ENCODE measurements at regions not wholly inside any gene's neighbourhood (a gene's known extent, or its start where the extent isn't known, plus 50 kb on each side); places are given as distances from the start of the nearest gene placed in this dataset.
"Not testable (repeated sequence)": the region's sequence is repeated elsewhere in the genome, so short reads cannot be mapped to it uniquely, and the experiment has no call there.

DNA sequence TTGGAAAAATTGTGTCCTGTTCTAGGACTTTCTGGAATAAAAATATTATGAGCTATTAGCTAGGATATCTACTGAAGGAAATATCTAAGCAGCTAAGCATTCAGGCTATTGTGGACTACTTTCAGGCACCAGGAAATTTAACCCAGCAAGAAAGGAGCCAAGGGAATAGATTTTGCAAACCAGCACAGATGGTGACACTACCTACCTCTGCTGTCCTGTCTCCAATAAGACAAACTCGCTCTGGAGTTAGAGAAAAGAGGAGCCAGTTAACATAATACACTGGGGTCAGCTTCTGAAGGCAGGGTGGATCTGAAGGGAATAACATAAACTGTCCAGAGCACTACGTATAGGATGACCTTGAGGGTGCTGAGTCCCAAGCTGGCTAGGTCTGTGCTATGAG is 223.7 kb upstream of the PRSS58 start:
- WGBS, 2 donors: 59 to 75% methylated on average over 2 of the region's 2 CpGs
- no peaks in the 10 kb centered on the region for H3K27me3 ChIP-seq (ENCODE audit: control insufficient read depth in 1 of 2, insufficient read depth in 2 of 2, low read length in 2 of 2)
- no peaks in the 10 kb centered on the region for H3K9me3 ChIP-seq (ENCODE audit: control insufficient read depth in 2 of 2, insufficient read depth in 1 of 2, low read depth in 1 of 2, low read length in 1 of 2)
- H3K4me1 ChIP-seq (ENCODE audit: control insufficient read depth in 2 of 2, insufficient read depth in 2 of 2, low read length in 1 of 2): no peaks in the 10 kb centered on the region
- H3K36me3 ChIP-seq (ENCODE audit: control insufficient read depth in 2 of 2, insufficient read depth in 2 of 2, low read length in 1 of 2): no peaks in the 10 kb centered on the region
- H3K4me3 ChIP-seq (ENCODE audit: low read depth in 1 of 2, low read length in 2 of 2): no peak overlapping the region
- no peak overlapping the region for H3K27ac ChIP-seq (ENCODE audit: low read depth in 2 of 2, low read length in 1 of 2)

DNA sequence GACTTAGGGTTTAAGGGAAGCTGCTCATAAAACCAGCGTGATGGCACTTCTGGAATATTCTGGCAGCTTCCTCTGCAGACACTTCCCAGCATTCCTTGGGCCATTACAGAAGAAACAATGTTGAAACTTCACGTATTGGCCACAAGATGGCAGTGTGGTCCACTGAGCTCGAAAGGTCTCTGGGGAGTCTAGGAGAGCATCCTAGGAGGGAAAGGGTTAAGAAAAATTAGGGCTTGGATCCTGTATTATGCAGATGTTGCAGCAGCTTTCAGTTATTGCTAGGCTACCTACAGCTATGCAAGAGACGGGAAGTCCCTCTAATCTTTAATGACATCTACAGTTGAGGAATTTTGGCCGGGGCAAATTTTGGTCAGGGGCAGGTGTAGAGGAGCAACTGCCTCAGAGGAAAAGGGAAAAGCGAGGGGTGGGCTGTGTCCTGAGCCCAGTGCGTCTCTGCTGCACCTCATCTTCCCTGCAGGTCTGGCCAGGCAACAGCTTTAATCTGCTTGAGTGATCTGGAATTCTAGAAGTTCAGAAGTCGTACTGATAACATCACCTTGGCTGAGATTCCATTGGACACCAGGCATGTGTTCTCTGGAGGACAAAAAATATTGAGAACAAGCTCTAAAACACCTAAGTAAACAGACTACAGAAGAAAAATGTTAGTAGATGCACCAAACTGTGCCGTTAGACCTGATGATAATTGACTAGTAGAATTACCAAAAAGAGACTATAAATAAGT is 220.8 kb upstream of the PRSS58 start:
- no peaks in the 10 kb centered on the region for H3K27me3 ChIP-seq (ENCODE audit: control insufficient read depth in 1 of 2, insufficient read depth in 2 of 2, low read length in 2 of 2)
- no peak overlapping the region for H3K4me3 ChIP-seq (ENCODE audit: low read depth in 1 of 2, low read length in 2 of 2)
- H3K36me3 ChIP-seq (ENCODE audit: control insufficient read depth in 2 of 2, insufficient read depth in 2 of 2, low read length in 1 of 2): no peaks in the 10 kb centered on the region
- no peaks in the 10 kb centered on the region for H3K4me1 ChIP-seq (ENCODE audit: control insufficient read depth in 2 of 2, insufficient read depth in 2 of 2, low read length in 1 of 2)
- 34 to 35% methylated on average over 9 of the region's 9 CpGs for WGBS, 2 donors
- H3K27ac ChIP-seq (ENCODE audit: low read depth in 2 of 2, low read length in 1 of 2): no peak overlapping the region
- no peaks in the 10 kb centered on the region for H3K9me3 ChIP-seq (ENCODE audit: control insufficient read depth in 2 of 2, insufficient read depth in 1 of 2, low read depth in 1 of 2, low read length in 1 of 2)

DNA sequence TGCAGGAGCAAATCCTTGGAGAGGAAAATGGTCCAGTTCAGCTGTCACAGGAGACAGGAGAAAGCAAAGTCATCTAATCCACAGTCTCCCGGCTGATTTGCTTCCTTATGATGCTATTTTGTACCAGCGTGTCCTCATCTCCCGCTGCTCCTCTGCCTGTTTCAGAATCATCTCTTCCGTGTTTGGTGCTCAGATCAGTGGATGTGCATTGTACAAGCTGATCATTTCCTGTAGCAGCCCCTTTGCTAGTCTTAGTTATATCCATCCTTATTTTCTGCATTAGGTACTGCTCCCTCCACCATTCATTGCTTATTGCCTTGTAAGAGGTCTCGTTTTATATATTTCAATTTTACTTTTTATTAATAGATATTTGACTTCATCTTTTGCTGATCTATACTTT is 219.9 kb upstream of the PRSS58 start:
- not testable (repeated sequence) for H3K27me3 ChIP-seq (ENCODE audit: control insufficient read depth in 1 of 2, insufficient read depth in 2 of 2, low read length in 2 of 2); H3K27ac ChIP-seq (ENCODE audit: low read depth in 2 of 2, low read length in 1 of 2); H3K9me3 ChIP-seq (ENCODE audit: control insufficient read depth in 2 of 2, insufficient read depth in 1 of 2, low read depth in 1 of 2, low read length in 1 of 2); H3K36me3 ChIP-seq (ENCODE audit: control insufficient read depth in 2 of 2, insufficient read depth in 2 of 2, low read length in 1 of 2); H3K4me3 ChIP-seq (ENCODE audit: low read depth in 1 of 2, low read length in 2 of 2); H3K4me1 ChIP-seq (ENCODE audit: control insufficient read depth in 2 of 2, insufficient read depth in 2 of 2, low read length in 1 of 2)
- 76 to 77% methylated on average over 5 of the region's 5 CpGs for WGBS, 2 donors

DNA sequence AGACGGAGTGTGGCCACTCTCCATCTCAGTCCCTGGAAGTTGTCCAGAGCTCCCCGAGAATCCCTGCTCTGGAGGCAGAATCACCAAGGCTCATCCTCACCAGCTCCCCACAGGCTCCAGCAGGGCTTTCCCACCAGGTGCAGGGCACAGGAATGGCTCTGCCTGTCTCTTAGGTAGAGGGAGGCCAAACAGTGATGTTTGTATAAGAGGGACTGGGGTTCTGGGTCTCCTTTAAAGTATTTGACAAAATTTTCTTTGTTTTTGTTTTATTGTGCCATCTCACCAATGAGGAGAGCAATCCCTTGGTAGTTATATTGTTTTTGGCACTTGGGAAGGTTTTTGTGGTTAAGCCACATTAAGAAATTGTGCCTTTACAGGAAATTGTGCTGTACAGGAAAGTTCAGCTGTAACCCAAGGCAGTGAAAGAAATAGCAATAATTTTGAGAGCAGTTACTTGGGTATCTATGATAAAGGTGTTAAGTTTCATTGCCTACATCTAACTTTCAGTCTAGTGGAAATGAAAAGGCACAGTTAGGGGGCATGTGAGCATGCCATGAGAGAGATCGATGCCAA is 219.3 kb upstream of the PRSS58 start:
- no peak overlapping the region for H3K4me3 ChIP-seq (ENCODE audit: low read depth in 1 of 2, low read length in 2 of 2)
- no peak overlapping the region for H3K27ac ChIP-seq (ENCODE audit: low read depth in 2 of 2, low read length in 1 of 2)
- no peaks in the 10 kb centered on the region for H3K4me1 ChIP-seq (ENCODE audit: control insufficient read depth in 2 of 2, insufficient read depth in 2 of 2, low read length in 1 of 2)
- 70 to 71% methylated on average over 3 of the region's 3 CpGs for WGBS, 2 donors
- no peaks in the 10 kb centered on the region for H3K36me3 ChIP-seq (ENCODE audit: control insufficient read depth in 2 of 2, insufficient read depth in 2 of 2, low read length in 1 of 2)
- no peaks in the 10 kb centered on the region for H3K27me3 ChIP-seq (ENCODE audit: control insufficient read depth in 1 of 2, insufficient read depth in 2 of 2, low read length in 2 of 2)
- no peaks in the 10 kb centered on the region for H3K9me3 ChIP-seq (ENCODE audit: control insufficient read depth in 2 of 2, insufficient read depth in 1 of 2, low read depth in 1 of 2, low read length in 1 of 2)

DNA sequence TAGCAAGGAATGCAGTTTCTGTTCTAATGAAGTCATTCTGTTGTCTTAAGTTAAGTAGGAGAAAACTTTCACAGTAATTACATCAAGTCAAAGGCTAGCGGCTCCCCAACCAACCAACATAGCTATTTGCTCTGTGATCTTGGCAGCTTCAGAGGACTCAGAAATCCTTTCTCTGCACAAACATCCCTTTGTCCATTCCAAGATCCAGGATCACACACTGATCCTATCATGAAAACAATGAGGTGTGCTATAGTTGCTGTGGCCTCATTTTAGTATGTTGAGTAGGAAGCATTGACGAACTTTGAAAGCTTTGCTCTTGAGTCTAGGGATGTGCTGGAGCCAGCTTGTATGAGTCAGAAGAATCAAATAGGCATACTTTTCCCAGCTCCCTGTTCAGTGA is 218.2 kb upstream of the PRSS58 start:
- no peaks in the 10 kb centered on the region for H3K36me3 ChIP-seq (ENCODE audit: control insufficient read depth in 2 of 2, insufficient read depth in 2 of 2, low read length in 1 of 2)

DNA sequence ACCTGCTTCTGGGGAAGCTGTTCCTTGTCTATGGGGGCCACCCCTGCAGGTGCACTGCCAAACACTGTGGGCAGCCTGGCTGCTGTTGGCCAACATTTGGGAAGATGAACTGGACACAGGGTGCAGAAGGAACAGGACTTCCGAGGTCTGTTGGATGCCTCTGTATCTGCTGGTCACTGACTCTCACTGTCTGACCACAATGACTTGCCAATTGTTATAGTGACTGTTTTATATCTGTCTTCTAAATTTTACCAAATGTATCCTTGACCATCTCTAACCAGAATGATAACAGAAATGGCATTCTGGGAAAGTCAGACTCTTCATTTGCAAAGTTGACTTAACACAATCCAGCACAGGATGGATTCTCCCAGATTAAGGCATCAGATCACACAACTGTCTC is 214.0 kb upstream of the PRSS58 start:
- H3K27me3 ChIP-seq (ENCODE audit: control insufficient read depth in 1 of 2, insufficient read depth in 2 of 2, low read length in 2 of 2): no peaks in the 10 kb centered on the region
- no peaks in the 10 kb centered on the region for H3K9me3 ChIP-seq (ENCODE audit: control insufficient read depth in 2 of 2, insufficient read depth in 1 of 2, low read depth in 1 of 2, low read length in 1 of 2)
- H3K4me3 ChIP-seq (ENCODE audit: low read depth in 1 of 2, low read length in 2 of 2): no peak overlapping the region
- 2 to 22% methylated on average over 1 of the region's 1 CpG for WGBS, 2 donors
- H3K36me3 ChIP-seq (ENCODE audit: control insufficient read depth in 2 of 2, insufficient read depth in 2 of 2, low read length in 1 of 2): no peaks in the 10 kb centered on the region
- H3K4me1 ChIP-seq (ENCODE audit: control insufficient read depth in 2 of 2, insufficient read depth in 2 of 2, low read length in 1 of 2): no peaks in the 10 kb centered on the region
- H3K27ac ChIP-seq (ENCODE audit: low read depth in 2 of 2, low read length in 1 of 2): no peak overlapping the region

More for the DNA sequence above, 218.2 kb upstream of the PRSS58 start:
- H3K4me3 ChIP-seq (ENCODE audit: low read depth in 1 of 2, low read length in 2 of 2): no peak overlapping the region
- no peaks in the 10 kb centered on the region for H3K9me3 ChIP-seq (ENCODE audit: control insufficient read depth in 2 of 2, insufficient read depth in 1 of 2, low read depth in 1 of 2, low read length in 1 of 2)
- 84 to 95% methylated on average over 2 of the region's 2 CpGs for WGBS, 2 donors
- H3K27ac ChIP-seq (ENCODE audit: low read depth in 2 of 2, low read length in 1 of 2): no peak overlapping the region
- H3K4me1 ChIP-seq (ENCODE audit: control insufficient read depth in 2 of 2, insufficient read depth in 2 of 2, low read length in 1 of 2): no peaks in the 10 kb centered on the region
- no peaks in the 10 kb centered on the region for H3K27me3 ChIP-seq (ENCODE audit: control insufficient read depth in 1 of 2, insufficient read depth in 2 of 2, low read length in 2 of 2)

DNA sequence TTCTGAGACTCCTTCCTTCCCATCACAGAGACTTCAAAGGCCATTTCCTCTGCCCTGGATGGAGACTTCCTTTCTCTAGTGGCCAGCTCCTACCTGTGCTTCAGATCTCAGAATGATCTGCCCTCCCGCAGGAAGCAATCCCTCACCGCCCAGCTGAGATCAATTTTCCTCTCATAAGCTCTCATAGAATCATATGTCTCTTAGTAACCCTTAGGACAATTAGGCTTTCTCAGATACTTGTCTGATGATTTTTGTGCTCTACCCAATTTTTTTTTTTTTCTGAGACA is 212.6 kb upstream of the PRSS58 start:
- no peaks in the 10 kb centered on the region for H3K4me1 ChIP-seq (ENCODE audit: control insufficient read depth in 2 of 2, insufficient read depth in 2 of 2, low read length in 1 of 2)
- no peak overlapping the region for H3K4me3 ChIP-seq (ENCODE audit: low read depth in 1 of 2, low read length in 2 of 2)
- no peaks in the 10 kb centered on the region for H3K27me3 ChIP-seq (ENCODE audit: control insufficient read depth in 1 of 2, insufficient read depth in 2 of 2, low read length in 2 of 2)
- WGBS, 2 donors: 74 to 76% methylated on average over 2 of the region's 2 CpGs
- no peak overlapping the region for H3K27ac ChIP-seq (ENCODE audit: low read depth in 2 of 2, low read length in 1 of 2)
- H3K36me3 ChIP-seq (ENCODE audit: control insufficient read depth in 2 of 2, insufficient read depth in 2 of 2, low read length in 1 of 2): no peaks in the 10 kb centered on the region
- no peaks in the 10 kb centered on the region for H3K9me3 ChIP-seq (ENCODE audit: control insufficient read depth in 2 of 2, insufficient read depth in 1 of 2, low read depth in 1 of 2, low read length in 1 of 2)

DNA sequence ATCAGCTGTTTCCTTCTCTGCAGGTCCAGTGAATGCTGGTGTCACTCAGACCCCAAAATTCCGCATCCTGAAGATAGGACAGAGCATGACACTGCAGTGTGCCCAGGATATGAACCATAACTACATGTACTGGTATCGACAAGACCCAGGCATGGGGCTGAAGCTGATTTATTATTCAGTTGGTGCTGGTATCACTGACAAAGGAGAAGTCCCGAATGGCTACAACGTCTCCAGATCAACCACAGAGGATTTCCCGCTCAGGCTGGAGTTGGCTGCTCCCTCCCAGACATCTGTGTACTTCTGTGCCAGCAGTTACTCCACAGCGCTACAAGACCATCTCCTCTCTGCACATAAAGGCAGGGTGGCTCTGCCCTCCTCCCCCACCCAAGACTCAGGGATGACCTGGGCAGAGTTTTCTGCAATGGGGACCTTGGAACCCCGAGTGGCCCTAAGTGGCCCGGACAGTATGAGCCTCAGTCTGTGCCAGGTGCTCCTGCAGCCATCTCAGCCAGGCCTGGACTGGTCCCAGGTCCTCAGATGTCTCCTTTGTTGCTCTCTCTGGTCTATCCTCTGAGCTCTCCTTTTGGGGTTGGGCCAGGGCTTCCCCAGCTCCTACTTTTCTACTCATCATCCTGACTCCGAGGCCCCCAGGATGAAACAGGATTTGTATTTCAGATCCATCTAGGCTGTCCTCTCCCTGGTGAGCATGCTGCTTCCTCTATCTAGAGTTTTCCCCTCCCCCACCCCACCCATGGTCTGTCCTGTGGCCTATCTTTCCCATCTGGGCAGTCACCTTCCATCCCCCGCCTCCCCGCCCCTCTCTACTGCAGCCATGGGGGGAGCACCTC is 212.1 kb upstream of the PRSS58 start:
- no peaks in the 10 kb centered on the region for H3K9me3 ChIP-seq (ENCODE audit: control insufficient read depth in 2 of 2, insufficient read depth in 1 of 2, low read depth in 1 of 2, low read length in 1 of 2)
- no peaks in the 10 kb centered on the region for H3K36me3 ChIP-seq (ENCODE audit: control insufficient read depth in 2 of 2, insufficient read depth in 2 of 2, low read length in 1 of 2)
- no peak overlapping the region for H3K27ac ChIP-seq (ENCODE audit: low read depth in 2 of 2, low read length in 1 of 2)
- H3K4me3 ChIP-seq (ENCODE audit: low read depth in 1 of 2, low read length in 2 of 2): no peak overlapping the region
- no peaks in the 10 kb centered on the region for H3K4me1 ChIP-seq (ENCODE audit: control insufficient read depth in 2 of 2, insufficient read depth in 2 of 2, low read length in 1 of 2)
- 84% methylated on average over 11 of the region's 11 CpGs for WGBS, 2 donors
- no peaks in the 10 kb centered on the region for H3K27me3 ChIP-seq (ENCODE audit: control insufficient read depth in 1 of 2, insufficient read depth in 2 of 2, low read length in 2 of 2)

DNA sequence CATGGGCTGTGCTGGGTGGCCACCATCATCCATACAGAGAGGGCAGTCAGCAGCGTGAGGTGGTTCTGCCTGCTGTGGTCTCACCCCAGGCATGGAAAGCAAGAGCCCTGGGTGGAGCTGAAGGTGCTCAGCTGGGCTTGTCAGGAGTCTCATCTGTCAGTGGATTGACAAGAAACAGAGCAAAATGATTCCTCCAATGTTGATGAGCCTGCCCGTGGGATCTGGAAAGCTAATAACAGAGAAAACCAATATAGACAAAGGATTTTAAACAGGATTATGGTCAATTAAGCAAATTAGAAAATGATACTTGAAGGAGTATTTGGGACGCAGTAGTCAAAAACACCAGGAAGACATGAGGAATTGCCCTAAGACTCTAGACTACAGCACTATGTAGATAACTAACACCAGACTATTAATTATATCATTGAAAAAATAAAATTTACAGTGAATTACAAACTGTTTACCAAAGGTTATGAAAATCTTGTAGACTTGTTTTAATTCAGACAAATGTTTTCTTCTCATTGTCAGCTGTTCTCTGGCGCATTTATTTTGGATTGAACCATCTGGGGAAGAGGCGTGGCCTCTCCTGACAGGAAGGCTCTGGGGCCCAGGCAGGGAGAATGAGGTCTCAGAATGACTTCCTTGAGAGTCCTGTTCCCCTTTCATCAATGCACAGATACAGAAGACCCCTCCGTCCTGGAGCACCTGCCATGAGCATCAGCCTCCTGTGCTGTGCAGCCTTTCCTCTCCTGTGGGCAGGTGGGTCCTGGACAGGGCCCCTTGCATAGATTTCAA is 211.2 kb upstream of the PRSS58 start:
- Histone ChIP-seq H3K9me3 (ENCODE audit: control insufficient read depth in 2 of 2, insufficient read depth in 1 of 2, low read depth in 1 of 2, low read length in 1 of 2) (no peaks in the 10 kb centered on the region), H3K4me3 (ENCODE audit: low read depth in 1 of 2, low read length in 2 of 2) (no peak overlapping the region), H3K4me1 (ENCODE audit: control insufficient read depth in 2 of 2, insufficient read depth in 2 of 2, low read length in 1 of 2) (no peaks in the 10 kb centered on the region), H3K27me3 (ENCODE audit: control insufficient read depth in 1 of 2, insufficient read depth in 2 of 2, low read length in 2 of 2) (no peaks in the 10 kb centered on the region), H3K27ac (ENCODE audit: low read depth in 2 of 2, low read length in 1 of 2) (no peak overlapping the region), H3K36me3 (ENCODE audit: control insufficient read depth in 2 of 2, insufficient read depth in 2 of 2, low read length in 1 of 2) (no peaks in the 10 kb centered on the region)
- 82 to 85% methylated on average over 6 of the region's 6 CpGs for WGBS, 2 donors
